ENCODE measurements at regions not wholly inside any gene's neighbourhood (a gene's known extent, or its start where the extent isn't known, plus 50 kb on each side); places are given as distances from the start of the nearest gene placed in this dataset.
"Not testable (repeated sequence)": the region's sequence is repeated elsewhere in the genome, so short reads cannot be mapped to it uniquely, and the experiment has no call there.

- DNase-seq = no peak
Observed at GRCh38 chr4:149870008-149870407, 54.4 kb upstream of the IQCM start.

- DNase-seq = peak; percentile 1
Observed at GRCh38 chr4:149881744-149882143, 66.1 kb upstream of the IQCM start.

- DNase-seq = no peak
Observed at GRCh38 chr4:149882251-149882650, 66.6 kb upstream of the IQCM start.

- no peak for DNase-seq
Observed at GRCh38 chr4:149884046-149884445, 68.4 kb upstream of the IQCM start.

GRCh38 chr4:149884529-149885181 lies 69.0 kb upstream of the IQCM start:
- DNase-seq = no peak

GRCh38 chr4:149885896-149886295 lies 70.3 kb upstream of the IQCM start:
- DNase-seq = no peak

GRCh38 chr4:149886786-149887490 lies 71.3 kb upstream of the IQCM start:
- no peak for DNase-seq

- DNase-seq = no peak
Observed at GRCh38 chr4:149889991-149890390, 74.3 kb upstream of the IQCM start.

GRCh38 chr4:149890531-149890930 lies 74.9 kb upstream of the IQCM start:
- DNase-seq = no peak

GRCh38 chr4:149891426-149891825 lies 75.8 kb upstream of the IQCM start:
- DNase-seq = no peak

- DNase-seq = peak; percentile 44
Observed at GRCh38 chr4:149896432-149896831, 80.8 kb upstream of the IQCM start.

GRCh38 chr4:149897783-149898182 lies 82.1 kb upstream of the IQCM start:
- DNase-seq = peak; percentile 40

- no peak for DNase-seq
Observed at GRCh38 chr4:149901128-149901527, 85.5 kb upstream of the IQCM start.

GRCh38 chr4:149902242-149902641 lies 86.6 kb upstream of the IQCM start:
- DNase-seq = no peak

- no peak for DNase-seq
Observed at GRCh38 chr4:149910177-149910576, 94.5 kb upstream of the IQCM start.

- DNase-seq = no peak
Observed at GRCh38 chr4:149910604-149911350, 95.1 kb upstream of the IQCM start.

- DNase-seq = no peak
Observed at GRCh38 chr4:149911354-149911753, 95.7 kb upstream of the IQCM start.

GRCh38 chr4:149912000-149912399 lies 96.4 kb upstream of the IQCM start:
- peak; percentile 11 for DNase-seq

GRCh38 chr4:149914119-149915115 lies 98.8 kb upstream of the IQCM start:
- peak; percentile 66 for DNase-seq

- not testable (repeated sequence) for DNase-seq
Observed at GRCh38 chr4:149915735-149916134, 100.1 kb upstream of the IQCM start.

- no peak for DNase-seq
Observed at GRCh38 chr4:149923736-149924135, 108.1 kb upstream of the IQCM start.

GRCh38 chr4:149927514-149927913 lies 111.9 kb upstream of the IQCM start:
- no peak for DNase-seq

GRCh38 chr4:149928507-149928906 lies 112.9 kb upstream of the IQCM start:
- DNase-seq = no peak
